ENCODE measurements at regions not wholly inside any gene's neighbourhood (a gene's known extent, or its start where the extent isn't known, plus 50 kb on each side); places are given as distances from the start of the nearest gene placed in this dataset.

DNA sequence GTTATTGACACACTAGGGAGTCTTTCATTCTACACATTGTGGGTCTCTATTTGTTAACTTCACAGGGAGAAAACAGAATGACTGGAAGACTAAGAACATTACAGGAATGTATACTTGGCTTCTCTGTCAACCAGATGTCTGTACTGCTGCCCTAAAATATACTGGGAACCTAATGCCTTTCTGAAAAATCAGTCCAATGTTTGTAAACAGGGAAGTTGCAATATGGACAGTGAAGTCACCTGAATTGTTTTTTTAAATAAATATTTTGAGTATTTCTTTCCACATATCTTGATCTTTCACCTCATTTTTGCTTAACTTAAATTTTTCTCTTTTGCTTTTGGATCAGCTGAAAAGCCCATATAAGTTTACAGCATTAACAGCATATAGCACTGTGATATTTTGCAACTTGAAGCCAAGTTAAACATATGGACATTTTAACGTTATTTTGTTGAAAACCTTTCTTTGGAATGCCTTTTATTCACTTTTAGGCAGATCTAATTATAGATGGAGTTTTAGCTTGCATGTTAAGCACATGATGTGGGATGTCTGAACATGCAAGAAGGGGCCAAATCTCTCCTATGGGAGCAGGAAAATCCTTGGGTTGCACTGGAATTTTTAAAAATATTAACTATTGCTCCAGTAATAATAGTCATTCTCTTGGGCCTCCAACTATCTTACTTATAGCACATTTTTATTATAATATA lies 137.7 kb upstream of the TWIST2 start:
- H3K27ac ChIP-seq (ENCODE audit: low read depth, low read length): no peak overlapping the region
- H3K27me3 ChIP-seq (ENCODE audit: low read length): no peaks in the 10 kb centered on the region
- H3K9me2 ChIP-seq (replicated peaks; ENCODE audit: insufficient read depth, low read length): no peaks in the 10 kb centered on the region
- H3F3A ChIP-seq (ENCODE audit: insufficient read depth): no peaks in the 10 kb centered on the region
- no peak overlapping the region for H2AFZ ChIP-seq (ENCODE audit: low read depth, low read length, severe bottlenecking)
- H3K79me2 ChIP-seq (ENCODE audit: insufficient read depth, low read length): no peaks in the 10 kb centered on the region
- H3K9me3 ChIP-seq (ENCODE audit: insufficient read depth, low read length): no peaks in the 10 kb centered on the region
- H3K9ac ChIP-seq (ENCODE audit: low read length): no peak overlapping the region
- H4K20me1 ChIP-seq (ENCODE audit: low read depth, low read length): no peaks in the 10 kb centered on the region
- no peak overlapping the region for H3K4me2 ChIP-seq (ENCODE audit: low read depth, low read length, poor library complexity, severe bottlenecking)
- TF ChIP-seq EZH2phosphoT487 (conservative IDR thresholded peaks at IDR 0.05; ENCODE audit: low read length) (no peak), CTCF (IDR thresholded peaks at IDR 0.05; ENCODE audit: insufficient read depth, low read length, poor library complexity, severe bottlenecking) (no peak)
- H3K4me3 ChIP-seq (ENCODE audit: insufficient read depth, low read length, poor library complexity, severe bottlenecking): no peak overlapping the region
- H3K36me3 ChIP-seq (ENCODE audit: low read length): no peaks in the 10 kb centered on the region

DNA sequence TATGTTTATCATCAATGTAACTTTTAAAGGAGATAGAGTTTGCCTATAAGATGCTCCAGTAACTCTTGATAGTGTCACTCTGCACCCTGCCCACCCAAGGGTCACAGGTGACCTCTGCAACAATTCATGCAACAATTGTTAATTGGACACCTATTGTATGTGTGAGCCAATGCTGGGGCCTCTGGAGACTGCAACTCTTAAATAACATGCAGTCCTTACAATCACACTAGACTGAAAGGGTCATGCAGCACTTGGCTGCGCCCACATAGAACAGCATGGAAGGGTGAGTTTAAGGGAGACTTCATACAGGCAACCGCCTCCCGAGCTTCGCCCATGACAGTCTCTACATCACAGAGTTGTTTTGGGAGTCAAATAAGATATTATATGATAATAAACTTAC lies 137.1 kb upstream of the TWIST2 start:
- H3K27ac ChIP-seq (ENCODE audit: low read depth, low read length): no peak overlapping the region
- no peak overlapping the region for H3K4me3 ChIP-seq (ENCODE audit: insufficient read depth, low read length, poor library complexity, severe bottlenecking)
- no peak overlapping the region for H3K4me2 ChIP-seq (ENCODE audit: low read depth, low read length, poor library complexity, severe bottlenecking)
- no peaks in the 10 kb centered on the region for H3K36me3 ChIP-seq (ENCODE audit: low read length)
- no peak overlapping the region for H3K9ac ChIP-seq (ENCODE audit: low read length)
- no peaks in the 10 kb centered on the region for H3K27me3 ChIP-seq (ENCODE audit: low read length)
- H3K9me2 ChIP-seq (replicated peaks; ENCODE audit: insufficient read depth, low read length): no peaks in the 10 kb centered on the region
- TF ChIP-seq CTCF (IDR thresholded peaks at IDR 0.05; ENCODE audit: insufficient read depth, low read length, poor library complexity, severe bottlenecking) (no peak), EZH2phosphoT487 (conservative IDR thresholded peaks at IDR 0.05; ENCODE audit: low read length) (no peak)
- H2AFZ ChIP-seq (ENCODE audit: low read depth, low read length, severe bottlenecking): no peak overlapping the region
- no peaks in the 10 kb centered on the region for H3F3A ChIP-seq (ENCODE audit: insufficient read depth)
- no peaks in the 10 kb centered on the region for H4K20me1 ChIP-seq (ENCODE audit: low read depth, low read length)
- H3K9me3 ChIP-seq (ENCODE audit: insufficient read depth, low read length): no peaks in the 10 kb centered on the region
- H3K79me2 ChIP-seq (ENCODE audit: insufficient read depth, low read length): no peaks in the 10 kb centered on the region

- Histone ChIP-seq H3K4me3 (ENCODE audit: insufficient read depth, low read length, poor library complexity, severe bottlenecking) (no peak overlapping the region), H2AFZ (ENCODE audit: low read depth, low read length, severe bottlenecking) (no peak overlapping the region), H3K4me2 (ENCODE audit: low read depth, low read length, poor library complexity, severe bottlenecking) (no peak overlapping the region), H3K9me3 (ENCODE audit: insufficient read depth, low read length) (no peaks in the 10 kb centered on the region), H3K9ac (ENCODE audit: low read length) (no peak overlapping the region), H3K27me3 (ENCODE audit: low read length) (no peaks in the 10 kb centered on the region), H3K36me3 (ENCODE audit: low read length) (no peaks in the 10 kb centered on the region), H3K79me2 (ENCODE audit: insufficient read depth, low read length) (no peaks in the 10 kb centered on the region), H4K20me1 (ENCODE audit: low read depth, low read length) (no peaks in the 10 kb centered on the region), H3K9me2 (replicated peaks; ENCODE audit: insufficient read depth, low read length) (no peaks in the 10 kb centered on the region), H3F3A (ENCODE audit: insufficient read depth) (no peaks in the 10 kb centered on the region), H3K27ac (ENCODE audit: low read depth, low read length) (no peak overlapping the region)
- TF ChIP-seq CTCF (IDR thresholded peaks at IDR 0.05; ENCODE audit: insufficient read depth, low read length, poor library complexity, severe bottlenecking): no peak
- no peak for TF ChIP-seq EZH2phosphoT487 (conservative IDR thresholded peaks at IDR 0.05; ENCODE audit: low read length)
Measured at GRCh38 chr2:238711346-238711745, 136.5 kb upstream of the TWIST2 start.
